Esophagus muscularis mucosa (tissue), 4 donors: ENCODE measurements at regions not wholly inside any gene's neighbourhood (a gene's known extent, or its start where the extent isn't known, plus 50 kb on each side); places are given as distances from the start of the nearest gene placed in this dataset.

Experiments used
- EP300 ChIP-seq: sonication (generic); formaldehyde crosslinking; IDR thresholded peaks from one replicate; pipeline ENCODE4 v1.6.1; 2017; ENCODE audit warnings: antibody characterized with exemption
- POLR2AphosphoS5 ChIP-seq, 2 donors: sonication (generic); formaldehyde crosslinking; IDR thresholded peaks; one replicate each; pipeline ENCODE4 v1.6.1; 2017; ENCODE audit warnings: antibody characterized with exemption in 2 of 2
- TF ChIP-seq, protein P1 (sequence below), 3 experiments: fragments of 200-600 bp in 2 of 3; fragments of 450-650 bp in 1 of 3; sonication (generic) in 2 of 3; IDR thresholded peaks; one replicate each; pipeline ENCODE4 v1.5.1; 2017 to 2019; ENCODE audit warnings: antibody characterized with exemption in 3 of 3, mild to moderate bottlenecking in 2 of 3, moderate library complexity in 1 of 3

DNA sequence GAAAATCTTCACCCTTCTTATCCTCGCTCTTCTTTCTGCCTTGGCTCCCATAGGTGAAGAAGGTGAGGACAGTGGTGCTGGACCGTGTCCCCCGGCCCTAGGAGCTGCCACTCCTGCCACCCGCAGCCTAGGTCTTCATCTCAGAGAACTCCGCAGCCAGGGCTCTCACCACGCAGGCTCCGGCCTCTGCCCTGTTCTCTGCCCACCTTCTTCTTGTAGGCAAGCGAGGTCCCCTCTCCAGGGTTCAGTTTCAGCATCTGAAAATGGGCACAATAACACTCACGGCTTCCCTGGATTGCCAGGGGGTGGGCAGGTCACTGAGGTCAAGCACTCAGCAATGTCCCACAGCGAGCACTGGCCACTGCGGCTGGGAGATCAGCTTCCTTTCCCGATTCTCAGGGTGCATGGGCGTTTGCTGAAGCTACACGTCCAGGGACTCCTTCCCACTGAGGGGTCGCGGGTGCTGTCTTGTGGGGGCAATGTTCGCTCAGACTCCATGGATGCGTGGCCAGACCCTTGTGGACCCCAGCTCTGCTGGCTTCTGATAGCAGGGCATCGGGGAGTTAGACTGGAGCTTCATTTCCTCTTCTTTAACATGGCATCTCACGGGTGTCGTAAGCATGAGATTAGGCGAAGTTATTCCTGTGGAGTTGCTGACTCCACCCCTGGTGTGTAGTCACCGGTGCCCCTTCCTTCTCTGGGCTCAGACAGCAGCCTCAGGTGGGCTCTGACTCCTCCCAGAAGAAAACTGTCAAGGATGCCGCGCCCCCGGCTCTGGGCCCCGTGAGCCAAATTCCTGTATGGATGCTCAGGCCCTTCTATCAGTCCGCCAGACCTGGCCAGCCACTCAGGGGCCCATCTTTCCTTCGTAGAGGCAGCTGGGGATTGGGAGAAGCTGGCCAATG lies 145.1 kb upstream of the IRX2 start:
- TF ChIP-seq, protein P1, sequence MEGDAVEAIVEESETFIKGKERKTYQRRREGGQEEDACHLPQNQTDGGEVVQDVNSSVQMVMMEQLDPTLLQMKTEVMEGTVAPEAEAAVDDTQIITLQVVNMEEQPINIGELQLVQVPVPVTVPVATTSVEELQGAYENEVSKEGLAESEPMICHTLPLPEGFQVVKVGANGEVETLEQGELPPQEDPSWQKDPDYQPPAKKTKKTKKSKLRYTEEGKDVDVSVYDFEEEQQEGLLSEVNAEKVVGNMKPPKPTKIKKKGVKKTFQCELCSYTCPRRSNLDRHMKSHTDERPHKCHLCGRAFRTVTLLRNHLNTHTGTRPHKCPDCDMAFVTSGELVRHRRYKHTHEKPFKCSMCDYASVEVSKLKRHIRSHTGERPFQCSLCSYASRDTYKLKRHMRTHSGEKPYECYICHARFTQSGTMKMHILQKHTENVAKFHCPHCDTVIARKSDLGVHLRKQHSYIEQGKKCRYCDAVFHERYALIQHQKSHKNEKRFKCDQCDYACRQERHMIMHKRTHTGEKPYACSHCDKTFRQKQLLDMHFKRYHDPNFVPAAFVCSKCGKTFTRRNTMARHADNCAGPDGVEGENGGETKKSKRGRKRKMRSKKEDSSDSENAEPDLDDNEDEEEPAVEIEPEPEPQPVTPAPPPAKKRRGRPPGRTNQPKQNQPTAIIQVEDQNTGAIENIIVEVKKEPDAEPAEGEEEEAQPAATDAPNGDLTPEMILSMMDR (IDR thresholded peaks at IDR 0.05), result no peak
- TF ChIP-seq POLR2AphosphoS5 (IDR thresholded peaks at IDR 0.05) (no peak), EP300 (no peak)
